GM10266 (cell line): ENCODE measurements at regions not wholly inside any gene's neighbourhood (a gene's known extent, or its start where the extent isn't known, plus 50 kb on each side); places are given as distances from the start of the nearest gene placed in this dataset.

Experiments
- DNase-seq: peaks from one replicate; pipeline ENCODE4 v3.0.0; 2012; ENCODE audit errors: extremely low spot score
- CTCF ChIP-seq: IDR thresholded peaks from 2 replicates; pipeline ENCODE4 v1.5.1; 2012; ENCODE audit warnings: mild to moderate bottlenecking, low read depth; ENCODE audit not compliant: control insufficient read depth, insufficient read depth; ENCODE audit errors: missing control alignments

- no peak for TF ChIP-seq CTCF
- DNase-seq: no peak
Observed at GRCh38 chr2:19642501-19642900, 259.3 kb downstream of the TTC32 start.

GRCh38 chr2:19635951-19636510 is 265.8 kb downstream of the TTC32 start:
- TF ChIP-seq CTCF: no peak
- no peak for DNase-seq

- no peak for DNase-seq
- TF ChIP-seq CTCF: no peak
Observed at GRCh38 chr2:19632403-19632991, 269.3 kb downstream of the TTC32 start.

- no peak for DNase-seq
- TF ChIP-seq CTCF: no peak
Observed at GRCh38 chr2:19631871-19632270, 269.9 kb downstream of the TTC32 start.

- TF ChIP-seq CTCF: no peak
- DNase-seq: no peak
Observed at GRCh38 chr2:19630921-19631320, 270.9 kb downstream of the TTC32 start.

- no peak for DNase-seq
- TF ChIP-seq CTCF: no peak
Observed at GRCh38 chr2:19627359-19627758, 268.9 kb upstream of the OSR1 start.

GRCh38 chr2:19623488-19623887 is 265.1 kb upstream of the OSR1 start:
- TF ChIP-seq CTCF: no peak
- no peak for DNase-seq
